HL-60/S4 (cell line): ENCODE measurements at regions not wholly inside any gene's neighbourhood (a gene's known extent, or its start where the extent isn't known, plus 50 kb on each side); places are given as distances from the start of the nearest gene placed in this dataset.
"Not testable (repeated sequence)": the region's sequence is repeated elsewhere in the genome, so short reads cannot be mapped to it uniquely, and the experiment has no call there.

Source experiments
- in situ Hi-C: fragments of 300-500 bp; cut with MboI; formaldehyde crosslinking; loops from 2 replicates; pipeline ENCODE4 v1.14.3; 2022; ENCODE audit warnings: low sequenced_read_pairs

DNA sequence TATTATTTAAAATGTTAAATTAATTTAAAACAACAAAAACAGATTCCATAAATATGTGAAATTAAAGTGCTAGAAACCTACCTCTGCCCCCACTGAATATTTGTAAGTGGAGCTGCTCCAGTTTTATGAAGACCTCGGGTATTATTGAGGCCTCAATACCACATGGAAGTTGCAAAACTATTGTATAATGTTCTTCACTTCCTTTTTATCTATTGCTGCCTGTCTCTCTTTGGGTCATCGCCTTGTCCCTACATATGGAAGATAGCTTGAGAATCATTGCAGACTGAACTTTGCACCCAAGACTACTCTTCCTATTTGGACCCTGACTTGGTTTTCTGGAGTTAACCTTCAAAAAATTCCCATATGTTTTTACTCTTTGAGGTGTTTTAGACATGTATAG lies 212.1 kb upstream of the NETO1 start:
- in situ Hi-C loops = no loop called here

DNA sequence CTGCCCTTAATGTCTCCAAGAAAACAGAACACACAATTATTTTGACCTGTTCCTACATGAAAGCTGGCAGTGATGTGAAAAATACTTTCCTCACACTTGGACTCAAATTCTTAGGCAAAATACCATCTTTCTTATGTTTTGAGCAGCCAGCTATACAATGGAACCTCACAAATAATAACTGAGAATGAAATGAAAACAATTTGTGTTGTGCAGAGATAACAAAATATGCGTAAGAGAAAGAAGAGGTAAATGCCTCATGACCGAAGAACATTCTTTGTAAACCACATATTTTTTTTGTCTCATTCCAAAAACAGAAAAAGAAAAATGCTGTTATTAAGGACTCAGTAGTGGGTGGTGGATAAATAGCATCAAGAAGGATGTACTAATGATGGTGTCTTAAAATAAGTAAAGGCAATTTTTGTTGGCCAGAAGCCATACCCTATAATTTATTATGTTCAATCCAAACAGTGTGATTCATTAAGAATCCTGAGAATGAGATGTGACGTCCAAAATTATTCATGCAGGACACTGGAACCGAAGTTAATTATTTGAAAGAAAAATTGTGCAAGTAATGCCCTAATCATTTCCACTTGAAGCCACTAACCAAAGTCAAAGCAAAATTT lies 193.0 kb upstream of the NETO1 start:
- in situ Hi-C loops = no loop called here

DNA sequence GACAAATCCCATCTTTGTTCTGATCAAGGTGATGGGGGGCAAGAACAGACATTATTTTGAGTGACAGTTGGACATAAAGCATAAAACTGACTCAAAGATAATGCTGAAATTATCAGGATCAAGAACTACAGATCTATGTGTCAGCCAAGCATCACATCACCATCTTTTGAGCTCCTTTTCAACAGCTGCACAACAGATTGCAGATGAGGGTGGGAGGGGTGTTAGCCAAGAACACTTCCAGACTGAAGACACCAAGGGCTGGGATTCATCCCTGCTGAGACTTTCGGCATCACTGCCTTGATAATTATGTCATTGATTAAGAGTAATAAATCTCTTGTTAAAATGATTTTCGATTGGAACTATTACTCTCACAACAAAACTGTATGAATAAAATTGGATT lies 191.5 kb upstream of the NETO1 start:
- in situ Hi-C loops = no loop called here

DNA sequence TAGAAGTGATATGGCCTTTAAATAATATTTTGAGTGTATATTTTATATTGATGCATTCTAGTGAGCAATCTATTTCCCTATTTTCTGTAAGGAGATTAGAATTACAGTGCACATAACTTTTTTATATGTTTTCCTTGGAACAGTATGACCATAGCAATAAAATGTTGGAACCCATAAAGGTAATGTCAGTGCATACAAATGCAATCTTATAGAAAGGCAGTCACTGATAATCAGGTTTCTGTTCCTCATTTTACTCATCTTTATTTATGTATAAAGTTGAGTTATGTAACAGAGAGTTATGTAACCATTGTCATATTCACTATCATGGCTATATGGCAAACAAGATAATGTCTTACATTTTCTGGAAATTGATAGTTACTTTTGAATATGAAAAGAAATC lies 179.9 kb upstream of the NETO1 start:
- in situ Hi-C loops = no loop called here

DNA sequence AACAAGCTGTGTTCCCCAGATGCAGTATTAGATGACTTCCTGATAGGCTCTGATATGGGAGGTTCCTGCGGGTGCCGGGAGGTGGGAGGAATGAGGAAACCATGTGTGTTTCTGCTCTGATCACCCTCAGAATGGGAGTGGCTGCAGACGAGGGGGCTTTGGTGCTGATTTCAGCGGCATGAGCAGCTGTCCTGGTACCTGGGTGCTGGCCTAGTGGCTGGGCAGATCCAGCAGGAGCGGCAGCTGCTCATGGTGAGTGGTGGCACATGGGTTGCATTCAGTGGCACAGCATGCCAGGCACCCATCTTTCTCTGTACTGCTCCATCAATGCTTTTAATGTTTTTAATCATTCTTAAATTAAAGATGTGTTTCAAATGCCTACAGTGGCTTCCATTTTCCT lies 177.2 kb upstream of the NETO1 start:
- in situ Hi-C loops = no loop called here

DNA sequence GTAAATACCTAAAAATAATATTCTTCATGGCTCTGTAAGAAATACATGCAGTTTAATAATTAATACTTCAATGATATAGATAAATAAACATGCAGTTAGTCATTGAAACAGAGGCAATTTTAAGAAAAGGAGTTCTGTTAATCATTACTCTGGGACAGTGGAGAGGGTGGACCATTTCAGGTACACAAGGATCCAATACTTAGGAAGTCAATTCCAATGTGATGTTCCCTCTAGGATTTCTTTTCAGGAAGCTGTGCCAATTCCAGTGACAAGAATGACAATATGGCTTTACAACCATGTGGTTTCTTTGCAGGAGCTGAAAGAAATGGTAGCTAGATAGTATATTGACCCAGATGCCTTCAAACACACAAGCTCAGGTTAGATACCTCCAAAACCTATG lies 175.8 kb upstream of the NETO1 start:
- in situ Hi-C loops = no loop called here

DNA sequence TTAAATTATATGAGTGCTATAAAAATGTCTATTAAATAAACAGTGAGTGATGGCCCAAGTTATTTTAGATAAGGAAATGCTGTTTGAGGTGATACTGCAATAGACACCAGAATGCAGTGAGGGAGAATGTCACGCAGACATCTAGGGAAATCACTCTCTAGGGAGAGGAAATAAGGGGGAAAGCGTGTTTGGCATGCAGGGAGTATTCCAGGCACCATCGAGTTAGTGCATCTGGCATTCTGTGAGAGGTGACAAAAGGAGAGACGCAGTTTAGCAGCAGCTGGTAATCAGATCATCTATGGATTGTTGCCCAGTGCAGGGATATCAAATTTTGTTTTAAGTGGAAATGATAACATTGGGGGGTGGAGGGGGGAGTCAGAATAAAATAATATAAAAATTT lies 175.4 kb upstream of the NETO1 start:
- in situ Hi-C loops = no loop called here

DNA sequence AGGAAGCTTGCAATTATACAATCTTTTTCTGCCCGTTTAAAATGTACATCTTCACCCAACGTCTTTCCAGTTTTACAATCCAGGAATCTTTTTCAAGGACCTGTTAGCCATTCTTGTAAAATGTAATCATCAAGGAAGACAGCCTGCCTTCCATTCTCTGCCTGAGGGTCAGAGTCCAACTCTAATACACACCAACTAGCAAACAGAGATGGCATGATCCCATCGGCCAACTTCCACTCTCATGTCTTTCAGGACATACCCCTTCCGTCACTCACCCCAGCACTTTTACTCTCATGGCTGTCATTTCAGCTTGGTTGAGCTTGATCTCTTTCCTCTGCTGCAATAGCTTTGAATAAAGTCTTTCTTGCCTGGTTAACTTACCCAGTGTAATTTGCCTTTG lies 172.5 kb upstream of the NETO1 start:
- in situ Hi-C loops = no loop called here

DNA sequence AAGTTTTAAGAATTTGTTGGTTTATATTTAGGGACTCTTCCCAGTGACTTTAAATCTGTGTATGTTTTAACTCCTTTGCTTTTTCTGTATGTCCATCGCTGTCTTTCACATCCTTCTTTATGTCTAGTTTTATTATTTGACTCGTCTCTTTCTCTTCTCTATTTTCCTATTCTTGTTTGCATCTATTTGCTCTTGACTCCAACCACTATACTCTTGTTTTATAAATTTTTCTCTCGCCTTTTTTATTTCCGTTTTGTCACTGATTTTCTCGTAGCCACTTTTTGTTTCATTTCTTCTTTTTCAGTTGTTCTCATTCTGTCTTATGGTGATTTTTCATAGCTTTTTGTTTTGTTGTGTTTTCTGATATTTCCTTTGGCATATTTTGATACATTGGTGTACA lies 170.5 kb upstream of the NETO1 start:
- in situ Hi-C loops = no loop called here

DNA sequence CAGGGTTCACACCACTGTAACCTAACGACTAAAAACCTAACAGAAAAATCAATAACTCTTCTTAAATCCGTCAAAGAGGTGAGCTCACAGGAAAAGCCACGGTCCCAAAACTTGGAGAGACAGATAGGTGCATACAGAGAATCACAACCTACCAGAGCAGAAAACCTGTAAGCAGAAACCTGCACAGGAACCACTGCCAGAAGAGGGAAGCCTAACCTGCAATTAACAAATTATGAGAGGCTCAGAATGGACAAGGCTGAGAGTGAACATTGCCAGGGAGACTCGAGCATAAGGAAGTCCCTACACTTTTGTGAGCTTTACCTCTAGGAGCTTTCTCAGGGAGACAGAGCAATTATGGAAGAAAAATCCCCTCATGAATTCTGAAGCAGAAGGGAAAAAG lies 156.2 kb upstream of the NETO1 start:
- in situ Hi-C loops = no loop called here

DNA sequence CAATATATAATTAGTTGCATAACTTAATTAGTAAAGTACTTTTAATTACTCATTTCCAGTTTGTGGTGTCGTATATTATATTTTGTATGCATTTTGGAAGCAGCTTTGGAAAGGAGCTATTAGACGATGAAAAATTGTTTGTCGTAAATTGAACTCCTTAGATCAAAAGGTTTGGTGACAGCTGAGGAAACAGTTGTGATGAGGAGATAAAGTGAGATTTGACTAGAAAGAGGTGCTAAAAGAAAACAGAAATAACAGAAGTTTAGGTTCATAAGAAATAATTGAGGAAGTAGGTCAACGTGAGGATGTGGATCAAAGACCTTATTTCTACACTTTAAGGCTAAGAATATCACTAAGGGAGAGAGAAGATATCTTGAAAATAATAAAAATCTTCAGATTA lies 141.9 kb upstream of the NETO1 start:
- in situ Hi-C loops = no loop called here

DNA sequence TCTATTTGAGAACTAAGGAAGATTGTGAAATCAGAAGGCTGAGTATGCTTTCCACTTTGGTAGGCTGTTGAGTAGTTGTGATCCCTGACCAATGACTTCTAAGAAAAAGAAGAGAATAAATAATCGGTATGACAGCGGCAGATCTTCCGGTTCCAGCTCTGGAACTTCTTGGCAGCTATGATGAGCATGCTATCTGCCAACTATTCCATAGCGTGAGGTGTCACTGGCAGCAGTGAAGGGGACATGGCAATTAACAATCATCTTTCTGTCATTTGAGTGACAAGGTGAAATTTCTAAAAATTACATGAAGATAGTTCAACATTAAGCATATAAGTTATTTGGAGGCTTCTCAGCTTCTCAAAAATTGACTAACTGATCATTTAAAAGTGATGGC lies 140.1 kb upstream of the NETO1 start:
- in situ Hi-C loops = no loop called here

DNA sequence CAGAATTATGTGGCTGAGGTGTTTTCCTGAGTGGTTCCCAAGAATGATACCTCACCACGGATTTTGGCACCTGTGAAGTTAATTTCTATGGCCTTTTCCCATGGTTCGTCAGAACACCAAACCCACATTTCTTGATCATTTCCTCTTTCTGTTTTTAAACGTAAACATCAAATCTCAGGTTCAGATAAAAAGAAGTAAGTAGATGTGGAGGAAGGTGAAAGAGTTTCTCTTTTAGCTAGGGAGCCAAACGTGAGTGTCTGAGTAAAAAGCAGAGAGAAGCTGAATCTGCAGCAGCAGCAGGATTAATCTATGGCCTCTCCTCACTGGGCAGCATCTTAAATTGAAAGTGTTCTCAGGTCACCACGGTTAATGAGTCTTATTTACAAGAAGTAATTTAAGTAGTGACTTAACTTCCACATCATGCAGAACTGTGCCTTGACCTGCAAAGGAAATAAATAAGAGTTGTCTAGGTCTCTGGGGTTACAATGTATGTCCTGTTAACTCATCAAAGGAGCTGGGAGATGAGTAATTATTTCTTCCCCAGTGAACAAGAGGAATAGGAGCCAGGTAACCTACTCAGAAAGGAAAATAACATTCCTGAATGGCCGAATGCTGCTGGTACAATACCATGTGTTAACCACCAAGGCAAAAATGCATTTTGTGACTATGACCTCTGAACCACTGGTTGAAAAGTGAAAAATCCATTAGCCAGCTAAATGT lies 139.6 kb upstream of the NETO1 start:
- in situ Hi-C loops = no loop called here

DNA sequence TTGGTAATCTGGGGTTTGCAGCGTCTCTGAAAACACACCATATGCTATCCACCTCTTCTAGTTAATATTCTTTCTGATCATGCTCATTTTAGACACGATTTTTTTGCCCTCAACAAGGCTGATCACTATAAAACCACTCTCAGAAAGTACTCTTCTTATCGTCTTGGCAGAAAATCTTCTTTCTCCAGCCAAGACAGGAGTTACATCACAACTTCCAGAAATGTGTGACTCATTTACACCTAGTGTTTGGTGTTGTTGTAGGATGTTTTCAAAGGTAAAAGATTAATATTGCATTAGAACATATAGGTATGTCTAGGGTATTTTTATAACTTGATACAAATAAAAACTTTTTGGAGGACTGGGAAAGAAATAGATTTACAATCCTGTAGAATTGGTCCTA lies 138.5 kb upstream of the NETO1 start:
- in situ Hi-C loops = no loop called here

DNA sequence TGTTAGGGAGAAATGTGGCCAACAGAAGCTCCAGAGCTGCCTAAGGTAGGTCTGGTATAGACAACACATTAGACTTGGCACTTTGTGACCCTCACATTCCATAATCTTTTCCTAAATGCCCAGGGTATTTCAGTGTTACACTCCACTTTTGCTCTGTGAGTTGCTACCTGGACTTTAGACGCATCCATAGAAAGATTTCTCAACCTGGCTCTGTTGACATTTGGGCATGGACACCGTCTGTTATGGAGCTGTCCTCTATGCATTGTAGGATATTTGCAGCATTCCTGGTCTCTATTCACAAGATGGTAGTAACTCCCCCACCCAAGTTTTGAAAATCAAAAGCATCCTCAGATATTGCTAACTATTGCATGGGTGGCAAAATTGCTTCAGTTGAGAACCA lies 136.5 kb upstream of the NETO1 start:
- in situ Hi-C loops = no loop called here

DNA sequence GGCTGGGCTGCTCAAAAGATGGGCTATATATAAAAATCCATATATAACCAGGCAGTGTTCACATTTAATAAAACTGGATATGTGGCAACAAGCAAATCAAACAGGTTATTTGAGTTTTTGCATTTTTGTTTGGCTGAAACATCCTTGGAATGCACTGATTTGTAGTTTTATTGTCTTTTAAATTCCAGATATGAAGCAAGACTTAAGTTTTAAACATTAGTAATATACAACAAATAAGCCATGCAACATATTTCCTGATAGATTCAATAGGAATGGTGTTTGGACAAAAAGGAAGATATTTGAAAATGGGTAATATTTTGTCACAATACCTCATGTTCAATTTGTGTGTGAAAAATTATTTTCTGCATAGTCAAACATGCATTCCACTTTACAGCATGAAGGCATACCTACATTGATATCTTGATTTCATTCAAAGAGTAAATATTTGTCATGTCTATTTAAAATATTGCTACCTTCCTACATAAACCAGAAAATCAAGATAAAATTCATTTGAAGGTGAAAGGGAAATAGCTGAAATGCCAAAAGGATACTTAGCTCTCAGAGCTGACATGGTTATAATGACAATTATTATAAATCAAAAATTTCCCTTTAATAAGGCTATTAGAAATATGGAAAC lies 132.3 kb upstream of the NETO1 start:
- in situ Hi-C loops = no loop called here

DNA sequence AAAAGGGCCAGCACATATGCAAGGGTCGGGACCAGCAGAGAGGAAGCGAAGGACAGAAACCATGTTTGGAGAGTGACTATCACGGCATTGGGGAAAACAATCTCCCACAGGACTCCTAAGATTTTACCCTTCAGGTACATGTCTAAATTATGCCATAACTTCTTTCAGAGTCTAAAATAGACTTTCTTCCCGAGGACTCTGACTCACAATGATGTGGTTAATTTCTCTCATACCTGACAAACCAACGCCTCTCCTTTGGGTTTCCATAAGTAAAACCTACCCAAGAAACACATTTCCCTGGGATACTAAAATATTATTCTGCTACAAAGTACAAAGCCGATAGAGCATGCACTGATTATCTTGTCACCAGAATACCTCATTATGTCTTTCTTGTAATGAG lies 127.8 kb upstream of the NETO1 start:
- in situ Hi-C loops = no loop called here

DNA sequence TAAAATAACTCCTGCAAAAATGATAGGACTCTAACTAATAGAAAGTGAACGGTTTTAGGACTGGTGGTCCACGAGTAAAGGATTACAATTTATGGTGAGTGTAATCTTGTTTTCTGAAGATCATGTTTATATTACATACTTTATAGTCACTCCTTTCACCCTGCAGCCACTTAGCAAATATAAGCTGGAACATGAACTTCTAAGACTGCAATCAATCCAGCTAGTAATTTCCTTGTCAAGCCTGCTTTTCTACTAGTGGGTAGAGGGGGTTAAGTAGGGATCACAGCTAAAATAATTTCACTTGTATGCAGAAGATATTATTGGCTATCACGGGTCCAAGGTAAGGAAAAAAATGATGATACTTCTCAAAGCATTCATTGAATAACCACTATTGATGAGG lies 125.5 kb upstream of the NETO1 start:
- in situ Hi-C loops = no loop called here

DNA sequence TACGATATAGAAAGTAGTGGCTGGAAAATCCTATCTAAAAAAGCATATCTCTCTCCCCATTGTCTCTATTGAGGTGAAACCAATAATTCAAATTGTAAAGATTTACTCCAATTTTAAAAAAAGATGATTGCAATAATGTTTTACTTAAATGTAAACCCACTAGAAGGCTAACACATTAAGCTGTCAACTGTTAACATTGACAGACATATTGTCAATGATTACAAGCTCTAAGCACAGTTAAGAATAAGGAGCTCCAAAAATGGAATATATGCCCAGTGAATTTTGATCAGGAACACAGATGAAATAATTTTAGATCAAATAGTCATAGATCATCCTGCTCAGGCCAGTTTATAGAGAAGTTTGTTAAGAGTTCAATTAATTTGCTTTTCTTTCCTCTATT lies 123.6 kb upstream of the NETO1 start:
- in situ Hi-C loops = no loop called here

DNA sequence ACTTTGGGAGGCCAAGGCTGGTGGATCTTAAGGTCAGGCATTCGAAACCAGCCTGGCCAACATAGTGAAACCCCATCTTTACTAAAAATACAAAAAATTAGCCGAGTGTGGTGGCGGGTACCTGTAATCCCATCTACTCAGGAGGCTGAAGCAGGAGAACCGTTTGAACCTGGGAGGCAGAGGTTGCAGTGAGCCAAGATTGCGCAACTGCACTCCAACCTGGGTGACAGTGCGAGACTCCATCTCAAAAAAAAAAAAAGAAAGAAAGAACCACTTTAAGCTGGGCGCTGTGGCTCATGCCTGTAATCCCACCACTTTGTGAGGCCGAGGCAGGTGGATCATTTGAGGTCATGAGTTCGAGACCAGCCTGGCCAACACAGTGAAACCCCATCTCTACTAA lies 119.8 kb upstream of the NETO1 start:
- in situ Hi-C loops = not testable (repeated sequence)

DNA sequence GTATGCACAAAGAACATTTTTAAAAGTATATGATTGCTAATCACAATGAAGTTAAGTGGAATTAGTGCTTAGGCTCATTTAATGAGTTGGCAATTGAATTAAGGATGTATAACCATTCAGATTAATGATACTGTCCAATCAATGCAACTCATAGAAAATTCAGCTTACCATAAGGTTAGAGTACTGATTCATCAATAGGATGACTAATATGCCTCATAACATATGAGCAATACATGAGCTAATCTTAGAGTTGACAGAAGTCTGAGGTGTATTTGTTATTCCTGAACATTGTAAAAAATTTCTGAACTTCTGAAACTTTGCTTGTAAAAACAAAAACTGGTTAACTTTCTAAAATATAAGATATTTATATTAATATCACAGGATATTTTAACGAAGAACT lies 118.3 kb upstream of the NETO1 start:
- in situ Hi-C loops = no loop called here

DNA sequence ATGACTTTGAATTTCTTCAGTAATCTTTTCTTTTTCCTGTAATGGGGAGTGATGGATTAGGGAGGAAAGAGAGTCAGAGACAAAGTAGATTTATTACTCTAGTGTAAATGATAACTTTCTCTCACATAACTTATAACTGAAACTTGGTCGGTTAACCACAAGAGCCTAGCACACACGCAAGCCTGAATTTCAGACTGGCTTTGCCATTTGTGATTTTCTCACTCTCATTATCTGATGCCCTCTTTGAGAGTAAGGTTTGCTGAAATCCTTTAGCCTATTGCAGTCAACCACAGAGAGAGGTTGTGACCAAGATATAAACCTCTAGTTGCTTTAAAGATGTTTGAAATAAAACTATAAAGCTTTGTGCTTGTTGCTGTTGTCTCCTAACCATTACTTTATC lies 117.9 kb upstream of the NETO1 start:
- in situ Hi-C loops = no loop called here

DNA sequence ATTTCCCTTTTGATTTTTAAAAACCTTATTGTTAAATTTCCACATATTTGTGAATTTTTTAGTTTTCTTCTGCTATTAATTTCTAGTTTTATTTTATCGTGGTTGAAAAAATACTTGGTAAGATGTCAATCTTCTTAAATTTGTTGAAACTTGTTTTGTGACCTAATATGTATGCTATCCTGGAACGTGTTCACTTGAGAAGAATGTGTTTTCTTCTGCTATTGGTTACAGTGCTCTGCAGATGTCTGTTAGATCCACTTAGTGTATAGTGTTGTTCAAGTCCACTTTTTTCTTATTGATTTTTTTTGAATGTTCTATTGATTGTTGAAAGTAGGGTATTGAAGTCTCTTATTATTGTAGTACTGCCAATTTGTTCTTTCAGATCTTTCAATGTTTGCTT lies 116.5 kb upstream of the NETO1 start:
- in situ Hi-C loops = no loop called here
